HFFc6 (cell line): ENCODE measurements at regions not wholly inside any gene's neighbourhood (a gene's known extent, or its start where the extent isn't known, plus 50 kb on each side); places are given as distances from the start of the nearest gene placed in this dataset.
"Not testable (repeated sequence)": the region's sequence is repeated elsewhere in the genome, so short reads cannot be mapped to it uniquely, and the experiment has no call there.

Experiments
- DNase-seq: peaks from one replicate; pipeline ENCODE4 v3.0.0-alpha.2; 2018
- H3K27ac Mint-ChIP-seq: 2 replicates; pipeline ENCODE4 v1.8.0; 2020; ENCODE audit warnings: mild to moderate bottlenecking, mixed read lengths
- H3K27me3 Mint-ChIP-seq: 2 replicates; pipeline ENCODE4 v1.8.0; 2021; ENCODE audit warnings: mild to moderate bottlenecking, moderate library complexity, mixed read lengths; ENCODE audit not compliant: insufficient read depth
- H3K36me3 Mint-ChIP-seq: 2 replicates; pipeline ENCODE4 v1.8.0; 2021; ENCODE audit warnings: low read depth, mixed read lengths
- H3K4me1 Mint-ChIP-seq: 2 replicates; pipeline ENCODE4 v1.8.0; 2020; ENCODE audit warnings: low read depth, mixed read lengths
- H3K4me3 Mint-ChIP-seq: 2 replicates; pipeline ENCODE4 v1.8.0; 2020; ENCODE audit warnings: mild to moderate bottlenecking, moderate library complexity, mixed read lengths
- H3K9me3 Mint-ChIP-seq: 2 replicates; pipeline ENCODE4 v1.8.0; 2020; ENCODE audit warnings: mild to moderate bottlenecking, mixed read lengths
- TF ChIP-seq, protein P1 (sequence below): fragments of 200-600 bp; sonication (generic); IDR thresholded peaks from 2 replicates; pipeline ENCODE4 v1.5.0; 2021; ENCODE audit warnings: antibody characterized with exemption, mild to moderate bottlenecking

DNA sequence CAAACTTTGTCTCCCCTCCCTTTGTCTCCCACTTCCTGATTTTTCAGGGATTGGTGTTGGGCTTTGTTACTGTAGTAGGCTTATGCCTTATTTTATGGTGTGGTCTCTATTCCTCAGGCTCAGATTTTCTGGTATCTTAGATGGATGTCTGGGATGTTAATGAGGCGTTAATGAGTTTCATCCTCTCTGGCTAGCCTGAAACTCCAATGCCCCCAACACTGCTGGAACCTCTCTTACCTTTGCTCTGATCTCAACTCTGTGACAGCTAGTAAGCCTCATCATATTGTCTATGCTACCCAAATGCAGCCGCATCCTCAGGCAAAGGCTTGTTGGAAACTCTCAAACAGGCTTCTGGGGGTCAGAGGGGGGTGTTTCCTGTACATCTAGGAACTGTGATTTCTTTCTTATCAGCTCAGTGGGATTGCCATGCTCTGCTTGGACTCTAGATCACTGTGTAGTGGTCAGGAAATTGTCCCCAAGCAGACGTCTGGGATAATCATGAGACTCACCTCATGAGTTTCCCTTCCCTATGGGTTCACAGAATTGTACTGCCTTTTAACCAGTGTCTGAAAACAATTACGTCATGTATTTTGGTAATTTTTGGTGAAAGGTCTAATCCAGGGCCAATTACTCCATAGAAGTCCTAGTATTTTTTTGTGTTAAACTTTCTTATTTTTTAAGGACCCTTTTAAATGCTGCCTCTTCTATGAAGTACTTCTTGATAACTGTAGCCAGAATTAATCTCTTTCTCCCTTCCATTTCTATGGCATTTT is 88.8 kb upstream of the TRPC7 start:
- H3K9me3 Mint-ChIP-seq: peaks cover 7% of the 10 kb centered on the region
- H3K27ac Mint-ChIP-seq: no peak overlapping the region
- DNase-seq: no peak
- H3K4me3 Mint-ChIP-seq: no peak overlapping the region
- TF ChIP-seq, protein P1, sequence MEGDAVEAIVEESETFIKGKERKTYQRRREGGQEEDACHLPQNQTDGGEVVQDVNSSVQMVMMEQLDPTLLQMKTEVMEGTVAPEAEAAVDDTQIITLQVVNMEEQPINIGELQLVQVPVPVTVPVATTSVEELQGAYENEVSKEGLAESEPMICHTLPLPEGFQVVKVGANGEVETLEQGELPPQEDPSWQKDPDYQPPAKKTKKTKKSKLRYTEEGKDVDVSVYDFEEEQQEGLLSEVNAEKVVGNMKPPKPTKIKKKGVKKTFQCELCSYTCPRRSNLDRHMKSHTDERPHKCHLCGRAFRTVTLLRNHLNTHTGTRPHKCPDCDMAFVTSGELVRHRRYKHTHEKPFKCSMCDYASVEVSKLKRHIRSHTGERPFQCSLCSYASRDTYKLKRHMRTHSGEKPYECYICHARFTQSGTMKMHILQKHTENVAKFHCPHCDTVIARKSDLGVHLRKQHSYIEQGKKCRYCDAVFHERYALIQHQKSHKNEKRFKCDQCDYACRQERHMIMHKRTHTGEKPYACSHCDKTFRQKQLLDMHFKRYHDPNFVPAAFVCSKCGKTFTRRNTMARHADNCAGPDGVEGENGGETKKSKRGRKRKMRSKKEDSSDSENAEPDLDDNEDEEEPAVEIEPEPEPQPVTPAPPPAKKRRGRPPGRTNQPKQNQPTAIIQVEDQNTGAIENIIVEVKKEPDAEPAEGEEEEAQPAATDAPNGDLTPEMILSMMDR: no peak
- H3K4me1 Mint-ChIP-seq: no peaks in the 10 kb centered on the region
- no peaks in the 10 kb centered on the region for H3K36me3 Mint-ChIP-seq
- no peaks in the 10 kb centered on the region for H3K27me3 Mint-ChIP-seq

DNA sequence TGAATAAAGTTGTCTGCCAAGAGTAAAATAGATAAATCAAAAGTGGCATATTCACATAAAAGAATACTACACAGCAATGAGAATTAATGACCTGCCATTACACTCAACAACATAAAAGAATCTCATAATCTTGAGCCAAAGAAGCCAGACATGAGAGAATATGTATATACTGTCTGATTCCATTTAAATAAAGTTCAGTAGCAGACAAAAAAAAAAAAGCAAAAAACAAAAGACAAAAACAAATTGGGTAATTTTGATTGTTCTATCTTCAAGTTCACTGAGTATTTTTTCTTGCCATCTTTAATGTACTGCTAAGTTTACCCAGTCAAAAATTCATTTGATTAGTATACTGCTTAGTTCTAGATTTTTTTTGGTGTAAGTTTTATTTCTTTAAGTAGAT is 87.9 kb upstream of the TRPC7 start:
- H3K9me3 Mint-ChIP-seq: peaks cover 7% of the 10 kb centered on the region
- H3K4me3 Mint-ChIP-seq: no peak overlapping the region
- no peaks in the 10 kb centered on the region for H3K4me1 Mint-ChIP-seq
- no peaks in the 10 kb centered on the region for H3K36me3 Mint-ChIP-seq
- no peak overlapping the region for H3K27ac Mint-ChIP-seq
- DNase-seq: no peak
- TF ChIP-seq, protein P1: no peak
- no peaks in the 10 kb centered on the region for H3K27me3 Mint-ChIP-seq

DNA sequence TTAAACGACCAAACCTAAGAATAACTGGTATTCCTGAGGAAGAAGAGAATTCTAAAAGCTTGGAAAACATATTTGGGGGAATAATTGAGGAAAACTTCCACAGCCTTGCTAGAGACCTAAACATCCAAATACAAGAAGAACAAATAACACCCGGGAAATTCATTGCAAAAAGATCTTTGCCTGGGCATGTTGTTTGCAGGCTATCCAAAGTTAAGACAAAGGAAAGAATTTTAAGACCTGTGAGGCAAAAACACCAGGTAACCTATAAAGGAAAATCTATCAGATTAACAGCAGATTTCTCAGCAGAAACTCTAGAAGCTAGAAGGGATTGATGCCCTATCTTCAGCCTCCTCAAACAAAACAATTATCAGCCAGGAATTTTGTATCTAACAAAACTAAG is 82.2 kb upstream of the TRPC7 start:
- not testable (repeated sequence) for H3K27ac Mint-ChIP-seq, H3K4me3 Mint-ChIP-seq, H3K27me3 Mint-ChIP-seq, DNase-seq, H3K36me3 Mint-ChIP-seq, H3K4me1 Mint-ChIP-seq
- peaks cover 24% of the 10 kb centered on the region for H3K9me3 Mint-ChIP-seq

DNA sequence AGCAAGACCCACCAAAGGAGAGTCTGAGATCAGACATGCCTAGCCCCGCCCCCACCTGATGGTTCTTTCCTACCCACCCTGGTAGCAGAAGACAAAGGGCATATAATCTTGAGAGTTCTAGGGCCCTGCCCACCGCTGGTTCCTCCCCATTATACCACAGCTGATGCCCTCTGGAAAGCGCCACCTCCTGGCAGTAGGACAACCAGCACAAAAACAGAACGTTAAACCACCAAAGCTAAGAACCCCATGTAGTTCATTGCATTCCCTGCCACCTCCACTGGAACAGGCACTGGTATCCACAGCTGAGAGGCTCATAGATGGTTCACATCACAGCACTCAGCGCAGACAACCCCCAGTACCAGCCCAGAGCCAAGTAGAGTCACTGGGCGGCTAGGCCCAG is 81.2 kb upstream of the TRPC7 start:
- Mint-ChIP-seq H3K4me1 (no peaks in the 10 kb centered on the region), H3K9me3 (peaks cover 24% of the 10 kb centered on the region), H3K4me3 (no peak overlapping the region), H3K36me3 (no peaks in the 10 kb centered on the region), H3K27ac (no peak overlapping the region), H3K27me3 (peaks cover 3% of the 10 kb centered on the region; the same call in 1 of the 2 replicates)
- TF ChIP-seq, protein P1: no peak; the same call in 1 of the 2 replicates
- DNase-seq: no peak

DNA sequence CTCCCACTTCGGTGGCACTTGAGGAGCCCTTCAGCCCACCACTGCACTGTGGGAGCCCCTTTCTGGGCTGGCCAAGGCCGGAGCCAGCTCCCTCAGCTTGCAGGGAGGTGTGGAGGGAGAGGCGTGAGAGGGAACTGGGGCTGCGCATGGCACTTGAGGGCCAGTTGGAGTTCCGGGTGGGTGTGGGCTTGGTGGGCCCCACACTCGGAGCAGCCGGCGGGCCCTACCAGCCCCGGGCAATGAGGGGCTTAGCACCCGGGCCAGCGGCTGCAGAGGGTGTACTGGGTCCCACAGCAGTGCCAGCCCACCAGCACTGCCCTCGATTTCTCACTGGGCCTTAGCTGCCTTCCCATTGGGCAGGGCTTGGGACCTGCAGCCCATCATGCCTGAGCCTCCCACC is 78.8 kb upstream of the TRPC7 start:
- not testable (repeated sequence) for H3K4me3 Mint-ChIP-seq, H3K27me3 Mint-ChIP-seq, H3K36me3 Mint-ChIP-seq, H3K27ac Mint-ChIP-seq, H3K4me1 Mint-ChIP-seq, DNase-seq
- H3K9me3 Mint-ChIP-seq: peaks cover 17% of the 10 kb centered on the region

DNA sequence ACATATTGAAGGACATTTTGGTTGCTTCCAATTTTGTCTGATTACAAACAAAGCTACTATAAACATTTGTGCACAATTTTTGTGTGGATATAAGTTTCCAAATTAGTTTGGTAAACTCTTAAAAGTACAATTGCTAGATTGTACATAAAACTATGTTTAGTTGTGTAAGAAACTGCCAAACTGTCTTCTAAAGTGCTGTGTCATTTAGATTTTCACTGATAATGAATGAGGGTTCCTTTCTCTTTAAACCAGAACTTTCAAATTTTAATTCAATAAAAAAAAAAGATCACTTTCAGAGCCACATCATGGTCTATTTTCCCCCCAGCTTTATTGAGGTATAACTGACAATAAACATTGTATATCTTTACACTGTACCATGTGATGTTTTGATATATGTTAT is 74.0 kb upstream of the TRPC7 start:
- H3K27ac Mint-ChIP-seq: no peak overlapping the region
- no peak overlapping the region for H3K4me3 Mint-ChIP-seq
- TF ChIP-seq, protein P1: no peak
- no peaks in the 10 kb centered on the region for H3K36me3 Mint-ChIP-seq
- no peaks in the 10 kb centered on the region for H3K4me1 Mint-ChIP-seq
- no peaks in the 10 kb centered on the region for H3K27me3 Mint-ChIP-seq
- DNase-seq: no peak
- H3K9me3 Mint-ChIP-seq: peaks cover 8% of the 10 kb centered on the region
